Uterus (tissue), 3 donors: ENCODE measurements at regions not wholly inside any gene's neighbourhood (a gene's known extent, or its start where the extent isn't known, plus 50 kb on each side); places are given as distances from the start of the nearest gene placed in this dataset.

Source experiments
- DNase-seq, 2 donors: peaks; one replicate each; pipeline ENCODE4 v3.0.0-alpha.2; 2019 to 2020
- H3K27ac ChIP-seq, 2 donors: fragments of 200-600 bp; sonication (generic); 1 replicate in 1 of 2; 2 replicates in 1 of 2; pipeline ENCODE4 v1.5.1; 2016 to 2018
- H3K27me3 ChIP-seq, 2 donors: fragments of 200-600 bp; sonication (generic); one replicate each; pipeline ENCODE4 v1.5.1; 2018 to 2019; ENCODE audit warnings: control low read depth in 1 of 2
- H3K36me3 ChIP-seq, 2 donors: fragments of 200-600 bp; sonication (generic); one replicate each; pipeline ENCODE4 v1.5.1; 2019; ENCODE audit warnings: control low read depth in 1 of 2
- H3K4me1 ChIP-seq, 2 donors: fragments of 200-600 bp; sonication (generic); one replicate each; pipeline ENCODE4 v1.5.1; 2018 to 2019; ENCODE audit warnings: control low read depth in 1 of 2
- H3K4me3 ChIP-seq, 2 donors: fragments of 200-600 bp; sonication (generic); 1 replicate in 1 of 2; 2 replicates in 1 of 2; pipeline ENCODE4 v1.5.1; 2018 to 2019; ENCODE audit warnings: mild to moderate bottlenecking in 1 of 2
- H3K9me3 ChIP-seq, 2 donors: fragments of 200-600 bp; sonication (generic); one replicate each; pipeline ENCODE4 v1.5.1; 2019; ENCODE audit warnings: control low read depth in 1 of 2
- POLR2A ChIP-seq, 2 donors: fragments of 450-650 bp; IDR thresholded peaks; one replicate each; pipeline ENCODE4 v1.6.1; 2016; ENCODE audit warnings: antibody characterized with exemption in 2 of 2, mild to moderate bottlenecking in 1 of 2, moderate library complexity in 1 of 2
- intact Hi-C: fragments of 100-400 bp; cut with DNase I; formaldehyde crosslinking; loops from one replicate; pipeline ENCODE4 v1.15.1; 2023; ENCODE audit warnings: low total_unique reads
- TF ChIP-seq, protein P1 (sequence below), 4 experiments: fragments of 200-600 bp in 2 of 4; fragments of 450-650 bp in 2 of 4; sonication (generic) in 2 of 4; IDR thresholded peaks; one replicate each; pipeline ENCODE4 v1.5.1; 2016 to 2019; ENCODE audit warnings: antibody characterized with exemption in 4 of 4, mild to moderate bottlenecking in 2 of 4, moderate library complexity in 1 of 4
- donor health status: DM: yes; HTN: yes; CAD: no.

DNA sequence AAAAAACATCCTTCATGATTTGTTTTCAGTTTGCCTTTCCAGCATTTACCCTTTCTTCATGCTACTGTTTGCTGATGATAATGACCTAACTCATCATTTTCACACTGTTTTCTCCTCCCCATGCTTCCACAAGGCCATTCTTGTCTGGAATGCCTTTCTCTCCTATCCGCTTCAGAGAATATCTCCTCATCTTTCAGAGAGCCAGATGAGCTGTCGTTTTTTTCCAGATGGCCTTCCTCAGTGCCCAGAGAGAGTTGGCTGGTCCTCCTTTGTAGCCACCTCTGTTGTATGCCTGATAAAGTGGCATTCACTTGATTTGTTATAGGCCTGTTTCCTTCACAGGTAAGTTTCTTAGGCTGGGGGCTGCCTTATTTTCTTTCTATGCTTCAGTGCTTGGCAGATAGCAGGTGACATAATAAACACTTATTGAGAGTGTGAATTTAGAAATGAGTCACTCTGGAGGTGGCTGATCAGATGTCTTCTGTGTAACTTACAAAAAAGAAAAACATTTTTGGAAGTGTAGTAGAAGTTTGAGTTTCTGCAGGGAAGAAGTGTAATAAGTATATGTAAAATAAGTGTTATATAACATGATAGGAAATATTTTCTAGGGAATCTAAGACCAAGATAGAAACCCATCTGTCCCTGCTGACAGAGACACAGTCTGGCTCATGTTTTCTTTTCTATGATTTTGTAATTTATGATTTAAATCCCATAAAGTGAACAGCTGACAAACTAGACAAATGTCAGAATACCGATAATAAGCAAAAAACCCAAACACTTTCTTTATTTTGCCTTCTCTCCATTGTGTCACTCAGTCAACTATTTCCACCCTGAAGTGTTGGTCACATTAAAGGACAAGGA is 174.5 kb downstream of the DACT1 start:
- H3K4me1 ChIP-seq: no peaks in the 10 kb centered on the region
- TF ChIP-seq, protein P1, sequence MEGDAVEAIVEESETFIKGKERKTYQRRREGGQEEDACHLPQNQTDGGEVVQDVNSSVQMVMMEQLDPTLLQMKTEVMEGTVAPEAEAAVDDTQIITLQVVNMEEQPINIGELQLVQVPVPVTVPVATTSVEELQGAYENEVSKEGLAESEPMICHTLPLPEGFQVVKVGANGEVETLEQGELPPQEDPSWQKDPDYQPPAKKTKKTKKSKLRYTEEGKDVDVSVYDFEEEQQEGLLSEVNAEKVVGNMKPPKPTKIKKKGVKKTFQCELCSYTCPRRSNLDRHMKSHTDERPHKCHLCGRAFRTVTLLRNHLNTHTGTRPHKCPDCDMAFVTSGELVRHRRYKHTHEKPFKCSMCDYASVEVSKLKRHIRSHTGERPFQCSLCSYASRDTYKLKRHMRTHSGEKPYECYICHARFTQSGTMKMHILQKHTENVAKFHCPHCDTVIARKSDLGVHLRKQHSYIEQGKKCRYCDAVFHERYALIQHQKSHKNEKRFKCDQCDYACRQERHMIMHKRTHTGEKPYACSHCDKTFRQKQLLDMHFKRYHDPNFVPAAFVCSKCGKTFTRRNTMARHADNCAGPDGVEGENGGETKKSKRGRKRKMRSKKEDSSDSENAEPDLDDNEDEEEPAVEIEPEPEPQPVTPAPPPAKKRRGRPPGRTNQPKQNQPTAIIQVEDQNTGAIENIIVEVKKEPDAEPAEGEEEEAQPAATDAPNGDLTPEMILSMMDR (IDR thresholded peaks at IDR 0.05): no peak
- no peak for TF ChIP-seq POLR2A (IDR thresholded peaks at IDR 0.05)
- H3K27ac ChIP-seq: no peak overlapping the region
- H3K9me3 ChIP-seq: no peaks in the 10 kb centered on the region
- intact Hi-C loops: no loop called here
- H3K27me3 ChIP-seq: no peaks in the 10 kb centered on the region
- no peak for DNase-seq
- no peaks in the 10 kb centered on the region for H3K36me3 ChIP-seq
- H3K4me3 ChIP-seq: no peak overlapping the region

DNA sequence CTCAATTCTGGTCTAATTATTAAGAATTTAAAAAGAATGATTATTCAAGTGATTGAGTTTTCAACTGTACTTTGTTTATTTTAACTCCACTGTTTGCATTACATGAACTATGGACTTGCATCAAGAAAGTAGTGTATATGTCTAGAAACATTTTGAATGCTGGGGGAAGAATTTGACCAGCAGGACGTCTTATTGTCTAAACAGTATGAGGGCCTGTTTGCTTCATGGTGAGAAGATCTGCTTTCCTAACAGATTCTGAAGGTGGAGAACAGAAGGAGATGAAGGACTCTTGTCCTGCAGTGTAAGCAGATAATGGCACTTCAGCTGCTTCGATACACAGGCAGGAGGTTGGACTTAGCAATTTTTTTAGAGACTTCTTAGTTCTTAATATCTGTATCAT is 176.0 kb downstream of the DACT1 start:
- no peak overlapping the region for H3K4me3 ChIP-seq
- H3K9me3 ChIP-seq: no peaks in the 10 kb centered on the region
- intact Hi-C loops: no loop called here
- no peaks in the 10 kb centered on the region for H3K4me1 ChIP-seq
- H3K27me3 ChIP-seq: no peaks in the 10 kb centered on the region
- H3K27ac ChIP-seq: no peak overlapping the region
- DNase-seq: no peak
- no peak for TF ChIP-seq POLR2A (IDR thresholded peaks at IDR 0.05)
- TF ChIP-seq, protein P1 (IDR thresholded peaks at IDR 0.05): no peak
- no peaks in the 10 kb centered on the region for H3K36me3 ChIP-seq

DNA sequence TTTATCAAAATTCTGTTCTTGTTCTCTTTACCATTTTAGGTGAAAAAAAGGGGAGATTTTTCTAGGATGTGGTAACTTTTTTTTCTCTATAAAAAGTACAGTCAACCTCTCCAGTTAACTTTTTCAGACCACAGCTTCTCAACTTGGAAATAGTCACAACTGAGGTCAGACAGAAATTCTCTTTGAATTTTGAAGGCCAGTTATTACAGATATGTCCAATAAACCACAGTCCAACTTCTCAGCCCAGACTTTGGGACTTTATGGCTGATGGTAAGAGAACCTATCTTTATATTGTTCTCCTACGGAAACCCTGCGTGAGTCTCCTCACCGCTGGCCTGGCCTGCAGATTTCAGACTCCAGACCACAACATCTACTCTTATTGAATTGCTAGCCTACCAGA is 176.7 kb downstream of the DACT1 start:
- no peaks in the 10 kb centered on the region for H3K27me3 ChIP-seq
- H3K36me3 ChIP-seq: no peaks in the 10 kb centered on the region
- H3K4me1 ChIP-seq: no peaks in the 10 kb centered on the region
- TF ChIP-seq POLR2A (IDR thresholded peaks at IDR 0.05): no peak
- TF ChIP-seq, protein P1 (IDR thresholded peaks at IDR 0.05): no peak
- no peak overlapping the region for H3K4me3 ChIP-seq
- no peak overlapping the region for H3K27ac ChIP-seq
- H3K9me3 ChIP-seq: no peaks in the 10 kb centered on the region
- no peak for DNase-seq
- intact Hi-C loops: no loop called here

DNA sequence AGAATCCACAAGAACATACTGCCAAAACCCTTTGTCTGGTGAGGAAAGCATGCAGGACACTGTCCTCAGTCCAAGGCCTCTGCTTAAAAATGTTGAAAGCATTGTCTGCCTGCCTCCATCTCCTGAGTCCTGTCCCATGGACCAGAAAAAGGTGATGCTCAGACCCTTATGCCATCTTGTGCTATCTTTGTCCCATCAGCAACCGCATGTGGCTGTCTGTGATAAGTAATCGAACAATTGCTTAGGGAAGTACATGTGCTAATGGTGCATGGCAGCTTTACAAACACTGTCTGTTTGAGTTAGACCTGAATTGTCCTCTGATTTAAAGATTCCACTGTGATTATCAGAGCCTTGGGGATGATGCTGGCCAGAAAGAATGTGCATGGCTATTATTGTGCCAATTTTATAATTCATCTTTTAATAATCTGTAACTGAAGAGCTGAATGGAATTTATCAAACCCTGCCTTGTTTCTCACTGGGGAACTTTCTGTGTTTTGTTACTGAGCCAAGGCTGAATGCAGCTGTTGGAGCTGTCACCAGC is 177.5 kb downstream of the DACT1 start:
- no peaks in the 10 kb centered on the region for H3K4me1 ChIP-seq
- intact Hi-C loops: no loop called here
- no peak overlapping the region for H3K27ac ChIP-seq
- H3K36me3 ChIP-seq: no peaks in the 10 kb centered on the region
- no peak for TF ChIP-seq POLR2A (IDR thresholded peaks at IDR 0.05)
- TF ChIP-seq, protein P1 (IDR thresholded peaks at IDR 0.05): no peak
- H3K9me3 ChIP-seq: no peaks in the 10 kb centered on the region
- H3K27me3 ChIP-seq: no peaks in the 10 kb centered on the region
- no peak for DNase-seq
- H3K4me3 ChIP-seq: no peak overlapping the region

DNA sequence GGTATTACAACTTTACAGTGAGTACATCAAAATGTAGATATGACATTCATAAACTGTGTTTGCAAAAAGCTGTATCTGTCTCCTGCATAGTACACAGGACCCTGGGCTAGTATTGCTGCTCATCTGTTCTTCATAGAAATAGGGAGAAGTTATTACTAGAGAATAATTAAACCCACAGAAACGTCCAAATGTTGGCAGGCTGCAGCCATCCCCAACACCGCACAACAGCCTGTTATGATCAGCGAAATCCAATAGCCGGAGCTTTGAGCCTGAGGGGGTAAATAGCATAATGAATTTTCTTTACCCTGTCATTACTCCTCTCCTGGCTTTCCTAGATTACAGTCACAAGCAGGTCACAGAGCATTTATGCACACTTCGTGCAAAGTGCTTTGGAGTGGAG is 178.0 kb downstream of the DACT1 start:
- no peak for DNase-seq
- H3K4me1 ChIP-seq: no peaks in the 10 kb centered on the region
- TF ChIP-seq, protein P1 (IDR thresholded peaks at IDR 0.05): no peak
- TF ChIP-seq POLR2A (IDR thresholded peaks at IDR 0.05): no peak
- H3K27me3 ChIP-seq: no peaks in the 10 kb centered on the region
- H3K36me3 ChIP-seq: no peaks in the 10 kb centered on the region
- H3K9me3 ChIP-seq: no peaks in the 10 kb centered on the region
- intact Hi-C loops: no loop called here
- no peak overlapping the region for H3K4me3 ChIP-seq
- no peak overlapping the region for H3K27ac ChIP-seq
